Head of caudate nucleus (tissue), 42 donors: ENCODE measurements at regions not wholly inside any gene's neighbourhood (a gene's known extent, or its start where the extent isn't known, plus 50 kb on each side); places are given as distances from the start of the nearest gene placed in this dataset.

Experiments used
- DNase-seq, 42 donors: peaks; one replicate each; pipeline versions ENCODE4 v3.0.0 to v3.0.0-alpha.2; 2020 to 2021; ENCODE audit warnings: mixed read lengths in 7 of 42
- intact Hi-C: fragments of 100-400 bp; cut with DNase I; formaldehyde crosslinking; loops from one replicate; pipeline ENCODE4 v1.15.0; 2022

DNA sequence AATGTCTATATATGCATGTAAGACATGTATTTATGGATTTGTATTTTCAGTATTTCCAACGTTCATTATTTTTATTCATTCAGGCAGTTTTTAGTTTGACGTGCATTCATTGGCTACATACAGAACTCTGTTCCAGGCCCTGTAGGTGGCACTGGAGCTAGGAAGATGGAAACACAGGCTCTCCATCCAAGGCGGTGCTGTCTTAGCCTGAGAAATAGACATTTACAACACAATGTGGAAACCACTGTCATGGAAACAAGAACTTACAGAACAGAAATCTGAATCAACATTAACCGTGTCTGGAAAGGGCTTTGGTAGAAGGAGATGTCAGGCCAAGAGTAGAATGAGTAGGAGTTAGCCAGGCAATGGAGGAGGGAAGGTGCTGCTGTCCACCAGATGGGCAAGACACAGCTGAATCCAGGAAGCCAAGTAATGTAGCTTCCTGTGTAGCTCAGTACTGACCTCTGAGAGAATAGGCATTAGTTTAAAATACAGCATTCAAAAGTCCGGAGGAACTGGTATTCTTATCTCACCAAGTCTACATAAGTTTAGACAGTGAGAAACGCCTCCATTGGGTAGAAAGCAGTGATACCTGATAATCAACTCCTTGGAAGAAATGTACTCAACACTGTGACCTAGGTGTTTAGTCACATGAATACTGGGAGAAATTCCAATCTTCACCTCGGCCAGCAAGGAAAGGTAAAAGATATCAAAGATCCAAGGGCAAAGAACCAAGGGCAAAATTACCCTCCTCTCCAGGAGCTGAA is 388.6 kb upstream of the CDH6 start:
- DNase-seq, result peak in 5 of 42 donors; percentile 1 to 28 (median 14)
- intact Hi-C loops, result no loop called here

DNA sequence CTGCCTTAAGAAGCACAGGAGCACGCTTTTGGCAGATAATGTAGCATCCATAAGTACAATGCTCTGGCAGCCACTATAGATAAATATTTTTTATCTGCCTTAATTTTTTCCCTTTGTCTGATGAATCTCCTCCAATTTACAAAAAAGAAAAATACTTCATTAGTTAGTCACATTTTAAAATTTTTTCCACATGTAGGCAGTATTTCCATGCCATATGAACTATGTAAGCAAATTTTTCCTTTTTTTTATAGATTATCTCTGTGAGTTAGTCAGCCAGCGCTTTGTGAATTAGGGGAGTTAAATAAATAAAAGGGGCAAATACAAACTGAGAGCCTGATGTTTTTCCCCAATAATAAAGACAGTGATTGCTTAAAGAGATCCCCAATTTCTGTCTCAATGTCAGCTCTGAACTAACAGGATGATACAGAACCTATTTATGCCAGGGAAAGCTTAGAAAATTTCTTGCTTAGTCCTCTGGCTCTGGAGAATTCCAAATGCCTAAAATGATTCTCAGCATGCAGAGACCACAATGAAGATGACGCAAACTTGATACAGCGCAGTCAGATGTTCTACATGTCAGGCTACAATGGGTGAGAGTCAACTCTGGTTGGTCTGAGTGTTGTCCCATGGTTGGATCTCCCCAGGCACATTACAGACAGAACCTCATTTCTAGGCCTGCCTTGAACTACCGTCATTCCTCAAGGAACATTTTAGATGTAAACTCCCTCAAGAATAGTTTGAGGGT is 390.4 kb upstream of the CDH6 start:
- DNase-seq, result no peak

DNA sequence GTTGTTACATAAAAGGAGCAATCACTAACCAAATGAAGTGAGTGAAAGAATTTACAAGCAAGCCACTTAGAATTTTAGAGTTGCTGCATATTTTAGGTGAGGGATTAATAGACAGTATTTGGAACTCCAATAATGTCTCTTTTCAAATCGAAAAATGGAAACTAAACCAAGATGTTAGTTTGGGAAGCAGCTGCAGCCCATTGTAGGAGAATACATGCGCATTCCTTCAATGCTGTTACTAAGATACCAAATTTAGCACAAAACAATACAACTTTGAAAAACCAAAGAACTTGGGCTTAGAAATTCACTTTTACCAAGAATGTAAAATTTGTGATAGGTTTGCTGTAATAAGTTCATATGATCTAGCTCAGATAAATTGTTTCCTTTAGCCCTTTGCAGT is 411.8 kb upstream of the CDH6 start:
- intact Hi-C loops, result no loop called here
- DNase-seq, result no peak

More for the DNA sequence above, 390.4 kb upstream of the CDH6 start:
- intact Hi-C loops, result no loop called here

DNA sequence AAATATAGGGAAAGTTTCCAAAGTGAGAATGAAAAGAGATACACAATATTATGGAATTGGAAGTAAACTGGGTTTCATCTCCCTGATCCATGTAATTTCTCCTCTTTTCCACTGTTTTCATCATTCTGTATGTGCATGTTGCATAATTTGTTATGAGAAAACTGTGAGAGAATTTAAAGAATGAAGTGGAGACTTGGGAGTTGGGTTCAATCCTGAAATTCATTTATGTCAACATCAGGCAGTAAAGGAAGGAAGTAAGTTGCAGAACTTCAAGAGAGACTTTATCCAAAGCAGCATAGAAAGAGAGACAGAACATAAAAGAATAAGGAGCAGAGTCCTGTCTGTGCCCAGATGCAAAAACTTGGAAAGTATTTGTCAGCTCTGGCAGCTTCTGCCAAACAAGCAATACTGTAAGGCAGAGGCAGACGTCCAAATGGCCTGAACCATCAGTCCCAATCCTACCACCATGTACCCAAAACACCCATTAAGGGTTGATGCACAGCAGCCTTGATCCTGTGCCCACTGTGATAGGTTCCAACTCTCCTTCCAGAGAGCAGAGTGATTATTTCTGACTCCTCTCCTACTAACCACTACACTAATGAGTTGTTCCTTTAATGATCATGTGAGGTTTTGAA is 425.3 kb upstream of the CDH6 start:
- intact Hi-C loops, result no loop called here
- DNase-seq, result no peak

DNA sequence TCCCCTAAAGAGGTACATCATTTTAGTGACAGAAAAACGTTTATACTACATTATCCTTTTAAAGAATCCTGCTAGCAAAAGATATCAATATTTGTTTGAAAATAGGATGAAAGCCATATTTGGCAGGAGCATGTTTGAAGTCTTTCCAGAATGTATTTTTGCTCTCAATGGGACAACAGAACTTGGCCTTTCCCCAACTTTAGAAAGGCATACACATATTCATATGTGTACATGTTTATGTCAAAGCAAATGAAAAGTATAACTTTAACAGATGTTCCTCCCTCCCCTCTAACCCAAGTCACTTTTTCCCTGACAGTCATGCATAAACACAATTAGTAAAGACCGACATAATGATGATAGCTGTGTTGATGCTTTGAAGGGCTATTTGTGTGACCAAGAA is 427.8 kb upstream of the CDH6 start:
- intact Hi-C loops, result no loop called here
- no peak for DNase-seq

DNA sequence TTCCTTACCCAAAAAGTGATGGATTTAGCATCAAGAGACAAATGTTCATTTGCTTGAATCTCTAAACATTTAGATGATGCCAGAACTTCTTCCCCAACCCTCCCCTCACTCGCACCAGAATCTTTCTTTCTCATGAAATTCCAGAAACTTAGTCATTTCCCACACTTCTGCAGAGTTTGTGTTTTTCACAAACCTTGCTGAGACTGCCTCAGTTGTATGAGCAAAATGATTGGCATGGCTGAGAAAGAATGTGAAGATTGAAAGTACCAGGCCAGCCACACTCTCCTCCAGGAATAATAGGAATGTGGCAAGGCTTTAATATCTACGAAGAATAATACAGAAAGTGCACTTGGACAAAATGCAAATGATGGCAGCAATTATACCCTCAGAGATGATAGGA is 428.3 kb upstream of the CDH6 start:
- intact Hi-C loops, result no loop called here
- no peak for DNase-seq

DNA sequence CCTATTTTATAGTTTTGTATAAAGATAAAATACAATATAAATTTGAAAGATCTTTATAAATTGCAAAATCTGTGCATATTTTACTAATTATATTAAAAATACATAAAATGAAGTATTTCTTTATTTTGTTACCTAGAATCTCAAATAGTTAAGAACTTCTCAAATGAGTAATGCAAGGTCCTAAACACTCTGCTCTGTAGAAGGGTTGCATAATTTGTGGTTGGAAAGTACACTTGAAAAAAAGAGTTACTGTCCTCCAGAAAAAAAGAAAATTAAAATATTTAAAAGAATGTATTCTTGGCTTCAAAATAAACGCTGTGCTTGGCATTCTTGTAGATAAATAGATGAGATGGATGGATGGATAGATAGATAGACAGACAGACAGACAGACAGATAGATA is 428.8 kb upstream of the CDH6 start:
- DNase-seq, result no peak
- intact Hi-C loops, result no loop called here

DNA sequence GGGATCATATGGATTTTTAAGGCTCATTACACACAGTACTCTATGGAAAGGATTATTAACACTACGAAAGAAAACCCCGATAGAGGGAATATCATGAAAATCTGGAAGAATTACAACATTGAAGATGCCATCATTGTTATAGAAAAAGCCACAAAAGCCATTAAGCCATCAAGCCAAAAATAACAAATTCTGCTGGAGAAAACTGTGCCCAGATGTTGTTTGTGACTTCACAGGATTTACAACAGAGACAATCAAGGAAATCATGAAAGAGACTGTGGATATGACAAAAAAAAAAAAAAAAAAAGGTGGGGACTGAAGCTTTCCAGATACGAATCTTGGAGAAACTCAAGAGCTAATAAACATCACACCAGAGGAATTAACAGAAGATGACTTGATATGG is 433.8 kb upstream of the CDH6 start:
- DNase-seq, result no peak
- intact Hi-C loops, result no loop called here

DNA sequence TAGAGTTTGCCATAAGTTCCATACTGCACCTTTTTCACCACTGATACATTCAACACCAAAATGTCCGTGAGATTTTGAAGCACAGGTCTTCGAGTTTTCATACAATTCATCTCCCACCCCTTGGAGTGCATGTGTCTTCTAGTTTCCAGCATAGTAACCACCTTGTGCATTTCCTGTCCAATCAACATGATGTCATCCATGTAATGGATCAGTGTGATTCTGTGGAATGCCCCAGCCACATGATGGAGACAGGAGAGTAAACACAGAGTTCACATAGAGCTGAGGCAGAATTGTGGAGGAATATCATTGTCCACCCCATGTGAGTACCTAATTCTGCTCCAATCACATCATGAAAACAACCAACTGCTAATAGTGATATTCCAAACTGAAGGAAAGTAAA is 441.5 kb upstream of the CDH6 start:
- intact Hi-C loops, result no loop called here

DNA sequence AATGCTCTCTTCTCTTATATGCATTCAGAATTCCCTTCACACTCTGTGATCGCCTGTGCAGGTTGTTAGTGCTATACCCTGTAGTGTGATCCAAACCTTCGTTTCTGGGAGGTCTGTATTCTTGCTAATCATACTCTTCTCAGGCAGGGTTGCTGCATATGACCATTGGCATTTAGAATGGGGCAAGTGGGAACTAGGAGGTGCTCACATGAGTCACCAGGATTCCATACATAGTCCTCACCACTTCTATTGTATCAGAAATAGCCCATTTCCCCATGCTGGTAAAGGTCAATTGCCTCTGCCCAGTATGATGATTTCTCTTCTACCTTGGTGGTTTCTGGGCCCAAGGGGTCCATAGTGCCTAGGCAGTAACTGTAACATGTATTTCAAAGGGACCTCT is 443.5 kb upstream of the CDH6 start:
- intact Hi-C loops, result no loop called here
- no peak for DNase-seq

More for the DNA sequence above, 441.5 kb upstream of the CDH6 start:
- no peak for DNase-seq

DNA sequence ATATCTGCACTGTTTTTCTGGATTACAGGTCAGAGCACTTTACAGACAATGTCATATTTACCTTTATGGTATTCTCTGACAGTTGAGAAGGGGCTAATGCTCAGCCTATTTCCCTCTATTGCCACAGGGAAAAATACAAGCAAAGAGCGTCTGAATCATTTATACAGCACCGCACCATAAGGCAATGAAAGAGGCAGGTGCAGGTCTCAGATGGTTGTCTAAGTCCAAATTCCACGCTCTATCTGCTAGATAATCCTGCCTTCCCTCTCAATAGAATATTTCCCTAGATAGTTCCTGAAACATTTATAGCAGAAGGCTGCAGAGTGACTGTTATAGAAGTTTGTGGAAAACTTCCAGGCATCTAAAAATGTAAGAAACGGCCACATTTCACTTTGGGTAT is 446.1 kb upstream of the CDH6 start:
- intact Hi-C loops, result no loop called here
- DNase-seq, result no peak

DNA sequence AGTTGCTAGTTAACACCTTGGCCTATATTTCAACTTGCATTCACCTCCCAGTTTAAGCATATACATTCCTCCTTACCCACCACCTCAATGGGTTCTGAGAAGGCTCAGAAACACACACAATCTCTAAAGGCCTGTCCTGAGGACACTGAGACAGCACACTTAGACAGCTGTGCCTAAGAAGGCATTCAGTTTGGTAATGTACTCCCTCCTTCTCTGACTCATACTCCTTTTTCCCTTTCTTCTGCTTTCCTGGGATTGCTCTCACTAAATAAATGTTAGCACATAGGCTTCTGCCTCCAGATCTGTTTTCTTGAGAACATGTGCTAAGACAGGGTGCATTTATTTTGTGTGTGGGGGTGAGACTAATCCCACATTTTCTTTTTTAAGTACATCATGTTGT is 456.8 kb upstream of the CDH6 start:
- DNase-seq, result no peak
- intact Hi-C loops, result no loop called here

DNA sequence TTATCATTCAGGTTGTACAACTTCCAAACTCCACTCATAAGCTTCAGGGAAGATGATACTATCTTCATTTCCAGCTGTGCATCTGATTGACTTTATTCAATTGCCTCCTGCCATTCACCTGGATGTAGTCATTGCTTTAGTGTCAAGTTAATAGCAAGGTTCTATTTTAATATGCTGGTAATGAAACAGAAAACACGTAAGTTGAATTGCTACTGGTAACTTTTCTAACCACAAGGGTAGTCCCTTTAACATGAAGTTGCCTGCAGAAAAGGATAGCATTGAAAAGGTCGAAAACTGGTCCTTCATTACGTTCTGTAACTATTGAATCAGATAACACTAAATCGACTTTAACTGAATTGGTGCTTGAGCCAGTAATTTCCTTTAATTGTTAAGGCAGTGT is 459.4 kb upstream of the CDH6 start:
- DNase-seq, result no peak
- intact Hi-C loops, result no loop called here

DNA sequence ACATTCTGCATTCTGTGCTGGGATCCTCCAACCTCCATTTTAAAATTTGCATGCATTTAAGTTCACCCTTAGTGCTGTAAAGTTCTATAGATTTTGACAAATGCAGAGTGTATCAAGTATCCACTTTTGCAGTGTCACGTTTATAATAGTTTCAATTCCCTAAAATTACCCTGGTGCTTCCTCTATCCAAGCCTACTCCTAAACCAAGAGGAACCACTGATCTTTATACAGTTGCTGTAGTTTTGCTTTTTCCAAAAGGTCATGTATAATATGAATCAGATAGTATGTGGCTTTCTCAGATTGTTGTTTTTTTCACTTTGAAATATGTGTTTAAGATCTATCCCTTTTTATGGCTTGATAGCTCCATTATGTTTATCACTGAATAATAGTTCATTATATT is 468.4 kb upstream of the CDH6 start:
- no peak for DNase-seq
- intact Hi-C loops, result no loop called here

DNA sequence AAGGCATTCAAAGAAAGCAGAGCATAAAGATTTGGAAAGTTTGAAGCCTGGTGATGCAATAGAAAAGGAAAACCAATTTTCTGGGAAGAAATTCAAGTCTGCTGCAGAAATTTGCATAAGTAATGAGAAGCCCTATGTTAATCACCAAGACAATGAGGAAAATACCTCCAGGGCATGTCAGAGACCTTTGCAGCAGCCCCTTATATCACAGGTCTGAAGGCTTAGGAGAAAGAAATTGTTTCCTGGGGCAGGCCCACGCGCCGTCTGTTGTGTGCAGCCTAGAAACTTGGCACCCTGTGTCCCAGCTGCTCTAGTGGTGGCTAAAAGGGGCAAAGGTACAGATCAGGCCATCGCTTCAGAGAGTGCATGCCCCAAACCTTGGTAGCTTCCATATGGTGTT is 495.3 kb upstream of the CDH6 start:
- DNase-seq, result no peak
- intact Hi-C loops, result no loop called here

DNA sequence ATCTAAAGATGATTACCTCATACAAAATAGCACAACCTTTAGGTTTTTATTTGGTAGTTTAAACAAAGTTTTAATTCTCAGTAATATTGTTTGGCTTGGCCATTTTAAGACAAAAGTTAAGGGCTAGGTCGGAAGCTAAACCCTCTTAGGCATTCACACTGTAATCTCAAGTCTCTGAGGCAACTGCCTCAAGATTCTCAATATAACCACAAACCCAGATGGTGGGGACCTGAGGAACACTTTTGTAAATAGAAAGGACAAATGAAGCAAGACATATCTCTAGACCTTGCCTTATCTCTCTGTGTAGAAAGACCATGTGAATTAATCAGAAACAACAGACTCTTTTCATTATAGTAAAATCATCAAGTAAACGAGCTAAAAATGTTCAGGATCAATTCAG is 500.2 kb upstream of the CDH6 start:
- intact Hi-C loops, result no loop called here
- no peak for DNase-seq

DNA sequence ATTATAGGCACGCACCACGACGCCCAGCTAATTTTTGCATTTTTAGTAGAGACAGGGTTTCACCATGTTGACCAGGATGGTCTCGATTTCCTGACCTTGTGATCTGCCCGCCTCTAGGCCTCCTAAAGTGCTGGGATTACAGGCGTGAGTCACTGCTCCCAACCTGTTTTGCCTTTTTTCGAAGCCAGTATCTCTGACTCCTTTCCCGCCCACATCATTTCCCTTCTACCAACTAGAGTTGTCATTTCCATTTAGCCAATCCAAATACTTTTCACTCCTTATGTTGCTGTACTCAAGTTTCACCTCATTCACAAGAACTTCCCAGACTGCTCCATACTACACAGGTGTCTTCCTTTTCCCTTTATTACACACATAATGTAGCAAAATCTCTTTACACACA is 502.6 kb upstream of the CDH6 start:
- no peak for DNase-seq
- intact Hi-C loops, result no loop called here

DNA sequence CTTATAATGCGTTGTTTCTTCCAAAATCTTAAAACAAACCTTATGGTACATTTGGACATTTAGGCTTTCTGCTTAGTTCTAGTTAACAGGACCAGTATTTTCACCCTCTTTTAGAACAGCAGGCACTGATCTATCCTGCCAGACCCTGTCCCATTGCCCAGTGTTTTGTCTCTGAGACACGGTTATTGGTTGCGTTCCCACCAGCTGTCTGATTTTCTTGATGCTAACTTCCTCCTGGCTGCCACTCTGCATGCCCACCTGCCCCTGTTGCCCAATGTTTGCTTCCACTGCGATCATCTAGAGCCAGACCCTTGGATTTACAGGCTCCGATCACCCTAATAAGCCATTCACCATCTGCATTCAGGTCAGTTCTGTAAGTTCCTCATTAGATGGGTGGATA is 506.0 kb upstream of the CDH6 start:
- no peak for DNase-seq
- intact Hi-C loops, result no loop called here

DNA sequence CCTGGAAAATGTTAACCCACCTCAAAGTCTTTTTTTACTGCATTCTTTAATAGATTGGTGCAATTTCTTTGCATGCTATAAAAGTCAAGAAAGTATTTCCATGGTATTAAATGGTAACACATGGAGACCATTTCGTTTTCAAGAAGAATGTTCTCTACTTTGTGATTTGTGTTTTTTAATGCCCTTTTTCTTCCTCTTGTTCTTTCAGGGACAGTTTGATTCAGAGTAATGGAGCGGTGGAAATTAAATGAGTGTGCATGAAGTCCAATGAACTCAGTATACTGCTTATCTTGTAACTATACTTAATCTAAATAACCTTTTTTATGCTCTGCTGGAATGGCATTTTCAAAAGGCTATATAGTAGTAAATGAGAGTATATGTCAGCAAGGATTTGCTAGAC is 507.0 kb upstream of the CDH6 start:
- no peak for DNase-seq
- intact Hi-C loops, result no loop called here

DNA sequence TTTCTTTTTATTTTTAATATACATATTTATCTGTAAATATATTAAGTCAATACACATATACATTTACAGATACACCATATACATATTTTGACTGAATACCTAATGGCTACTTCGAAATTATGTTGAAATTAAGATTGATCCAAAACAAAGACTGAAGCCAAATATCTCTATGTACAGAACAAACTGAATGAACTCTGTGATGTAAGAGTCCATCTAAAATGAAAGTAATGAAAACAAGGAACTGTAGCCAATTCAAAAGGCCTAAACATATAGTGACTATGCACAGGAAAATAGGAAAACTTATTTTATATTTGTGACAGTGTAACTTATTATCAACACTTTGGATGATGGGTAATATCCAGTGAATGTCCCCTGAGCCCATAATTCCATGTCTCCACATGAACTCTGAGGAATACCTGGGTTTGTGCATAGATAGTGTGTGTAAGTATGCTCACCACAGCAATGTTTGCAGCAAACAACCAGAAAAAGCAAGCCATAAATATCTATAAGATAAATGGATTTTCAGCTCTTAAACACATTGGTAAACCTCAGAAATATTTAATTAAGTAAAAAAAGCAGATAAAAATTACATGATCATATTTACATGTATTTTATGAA is 517.2 kb upstream of the CDH6 start:
- intact Hi-C loops, result no loop called here
- DNase-seq, result no peak
